22Rv1 (cell line): ENCODE measurements at regions not wholly inside any gene's neighbourhood (a gene's known extent, or its start where the extent isn't known, plus 50 kb on each side); places are given as distances from the start of the nearest gene placed in this dataset.

Source experiments
- H3K27ac ChIP-seq: fragments of 450-650 bp; 2 replicates; pipeline ENCODE4 v1.5.1; 2017
- CTCF ChIP-seq: fragments of 450-650 bp; IDR thresholded peaks from 2 replicates; pipeline ENCODE4 v1.5.1; 2017; ENCODE audit warnings: mild to moderate bottlenecking
- ZFX ChIP-seq: fragments of 450-650 bp; IDR thresholded peaks from 2 replicates; pipeline ENCODE4 v1.6.1; 2017; ENCODE audit warnings: antibody characterized with exemption, borderline replicate concordance

DNA sequence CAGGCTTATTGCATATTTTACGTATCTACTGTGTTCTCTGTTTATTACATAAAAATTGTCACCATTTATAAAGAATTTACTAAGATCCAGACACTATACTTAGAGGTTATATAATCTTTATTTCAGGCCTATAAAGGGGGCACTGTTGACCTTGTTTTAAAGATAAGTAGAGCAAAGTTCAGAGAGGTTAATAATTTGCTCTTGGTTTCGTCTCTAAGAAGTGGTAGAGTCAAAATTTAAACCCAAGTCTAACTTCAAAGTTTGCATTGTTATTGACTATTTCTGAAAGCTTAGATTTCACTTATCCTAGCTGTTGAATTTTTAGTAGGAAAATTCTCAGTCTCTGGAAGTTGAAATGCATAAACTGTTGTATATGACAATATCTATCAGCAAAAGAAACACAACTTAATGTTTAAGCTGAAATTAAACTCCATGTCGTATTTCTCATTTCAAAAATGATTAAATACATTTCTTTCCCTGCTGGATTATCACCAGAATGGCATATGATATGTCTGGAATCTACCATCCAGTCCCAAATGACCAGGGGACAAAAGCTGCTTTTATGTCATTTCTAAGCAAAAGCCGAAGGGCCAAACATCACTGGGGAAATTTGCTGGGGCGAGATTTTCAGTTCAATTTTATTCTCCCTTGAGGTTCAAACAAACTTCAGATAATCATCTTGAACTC is 138.4 kb downstream of the SLC7A11 start:
- TF ChIP-seq CTCF (no peak), ZFX (no peak)
- no peak overlapping the region for H3K27ac ChIP-seq

GRCh38 chr4:138099385-138099784 is 142.8 kb downstream of the SLC7A11 start:
- TF ChIP-seq CTCF (no peak), ZFX (no peak)
- H3K27ac ChIP-seq: no peak overlapping the region

- TF ChIP-seq ZFX (no peak), CTCF (no peak)
These were observed 144.1 kb downstream of the SLC7A11 start for GRCh38 chr4:138097912-138098600.

DNA sequence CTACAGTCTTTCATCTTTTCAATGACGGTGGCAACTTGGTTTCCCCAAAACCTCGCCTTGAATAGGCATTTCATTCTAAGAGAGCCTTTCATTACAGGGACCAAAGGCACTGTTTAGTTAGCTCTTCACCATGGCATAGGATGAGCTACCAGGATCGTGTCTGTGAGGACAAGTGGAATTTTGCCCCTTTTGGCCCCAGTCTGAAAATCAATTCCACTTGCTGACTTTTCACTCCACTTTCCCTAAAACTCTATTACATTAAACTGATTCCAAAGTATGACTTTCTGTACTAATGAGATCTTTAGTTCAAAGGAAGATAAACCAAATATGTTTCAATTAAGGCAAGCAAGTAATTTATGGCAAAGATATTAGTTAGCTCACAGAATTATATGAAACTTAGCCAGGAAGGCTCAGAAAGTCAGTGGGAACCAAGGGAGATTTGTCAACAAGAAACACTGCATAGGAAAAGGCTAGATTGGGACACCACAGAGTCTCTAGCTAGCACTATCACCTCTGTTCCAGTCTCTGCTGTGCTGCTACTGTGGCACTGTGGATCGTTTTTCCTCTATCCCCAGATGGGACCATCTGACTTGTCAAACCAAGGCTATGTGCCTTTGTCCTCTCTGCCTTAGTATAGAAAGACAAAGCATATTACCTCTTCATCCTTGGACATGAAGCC is 145.6 kb downstream of the SLC7A11 start:
- H3K27ac ChIP-seq: no peak overlapping the region

More at GRCh38 chr4:138097912-138098600, 144.1 kb downstream of the SLC7A11 start:
- no peak overlapping the region for H3K27ac ChIP-seq

GRCh38 chr4:138095378-138095777 is 146.8 kb downstream of the SLC7A11 start:
- no peak for TF ChIP-seq ZFX
- TF ChIP-seq CTCF: no peak
- H3K27ac ChIP-seq: no peak overlapping the region

More for the DNA sequence above, 145.6 kb downstream of the SLC7A11 start:
- TF ChIP-seq CTCF (no peak), ZFX (no peak)

GRCh38 chr4:138092060-138092459 is 150.1 kb downstream of the SLC7A11 start:
- no peak overlapping the region for H3K27ac ChIP-seq
- peak; percentile 8; the same call in 1 of the 2 replicates for TF ChIP-seq CTCF
- no peak for TF ChIP-seq ZFX
